ENCODE measurements at regions not wholly inside any gene's neighbourhood (a gene's known extent, or its start where the extent isn't known, plus 50 kb on each side); places are given as distances from the start of the nearest gene placed in this dataset.

- H3K4me2 ChIP-seq (ENCODE audit: low read length), result no peak overlapping the region
- H3K9ac ChIP-seq (ENCODE audit: low read length), result no peak overlapping the region
- H2AFZ ChIP-seq (ENCODE audit: low read depth, low read length), result no peak overlapping the region
- no peaks in the 10 kb centered on the region for H4K20me1 ChIP-seq (ENCODE audit: insufficient read depth)
- H3K9me2 ChIP-seq (ENCODE audit: insufficient read depth, low read length), result no peaks in the 10 kb centered on the region
- no peak overlapping the region for H3K4me3 ChIP-seq (ENCODE audit: low read length)
- TF ChIP-seq RAD21 (conservative IDR thresholded peaks at IDR 0.05), result no peak
- no peak for TF ChIP-seq SMC3 (conservative IDR thresholded peaks at IDR 0.05; ENCODE audit: poor library complexity)
- TF ChIP-seq EZH2 (IDR thresholded peaks at IDR 0.05; ENCODE audit: borderline replicate concordance, insufficient read depth, low read length, poor library complexity, severe bottlenecking), result no peak
- TF ChIP-seq TAF1 (IDR thresholded peaks at IDR 0.05; ENCODE audit: low read depth), result no peak
- TF ChIP-seq REST (IDR thresholded peaks at IDR 0.05; ENCODE audit: borderline replicate concordance), result no peak
- TF ChIP-seq POLR2AphosphoS5 (IDR thresholded peaks at IDR 0.05), result no peak
- TF ChIP-seq CTCF (IDR thresholded peaks at IDR 0.05; ENCODE audit: poor library complexity, severe bottlenecking), result no peak
- no peaks in the 10 kb centered on the region for H3K9me3 ChIP-seq (ENCODE audit: low read length)
- H3K36me3 ChIP-seq (ENCODE audit: insufficient read depth, low read length), result no peaks in the 10 kb centered on the region
- H3K27me3 ChIP-seq (ENCODE audit: insufficient read depth, low read depth, low read length), result no peaks in the 10 kb centered on the region
- H3F3A ChIP-seq (ENCODE audit: insufficient read depth, low read length, poor library complexity, severe bottlenecking), result no peaks in the 10 kb centered on the region
- no peak overlapping the region for H3K27ac ChIP-seq (ENCODE audit: low read length)
- no peaks in the 10 kb centered on the region for H3K79me2 ChIP-seq (replicated peaks; ENCODE audit: insufficient read depth, low read length)
Observed at GRCh38 chr3:102020735-102021134, 171.4 kb downstream of the NFKBIZ start.

- TF ChIP-seq EP300 (conservative IDR thresholded peaks at IDR 0.05; ENCODE audit: poor library complexity, severe bottlenecking), result no peak
- H3K4me3 ChIP-seq (ENCODE audit: low read length), result no peak overlapping the region
- no peak overlapping the region for H3K9ac ChIP-seq (ENCODE audit: low read length)
- no peaks in the 10 kb centered on the region for H3K27me3 ChIP-seq (ENCODE audit: insufficient read depth, low read depth, low read length)
- no peaks in the 10 kb centered on the region for H3F3A ChIP-seq (ENCODE audit: insufficient read depth, low read length, poor library complexity, severe bottlenecking)
- H3K9me3 ChIP-seq (ENCODE audit: low read length), result no peaks in the 10 kb centered on the region
- no peaks in the 10 kb centered on the region for H3K9me2 ChIP-seq (ENCODE audit: insufficient read depth, low read length)
- H3K79me2 ChIP-seq (replicated peaks; ENCODE audit: insufficient read depth, low read length), result no peaks in the 10 kb centered on the region
- no peak overlapping the region for H3K4me2 ChIP-seq (ENCODE audit: low read length)
- H3K27ac ChIP-seq (ENCODE audit: low read length), result no peak overlapping the region
- H4K20me1 ChIP-seq (ENCODE audit: insufficient read depth), result no peaks in the 10 kb centered on the region
- no peak overlapping the region for H2AFZ ChIP-seq (ENCODE audit: low read depth, low read length)
- H3K36me3 ChIP-seq (ENCODE audit: insufficient read depth, low read length), result no peaks in the 10 kb centered on the region
Observed at GRCh38 chr3:102024270-102024904, 175.1 kb downstream of the NFKBIZ start.
